Endothelial cell of umbilical vein (primary cell): ENCODE measurements at regions not wholly inside any gene's neighbourhood (a gene's known extent, or its start where the extent isn't known, plus 50 kb on each side); places are given as distances from the start of the nearest gene placed in this dataset.

Source experiments
- GATA2 ChIP-seq: IDR thresholded peaks from 2 replicates; pipeline ENCODE4 v1.7.0; 2011; ENCODE audit warnings: low read depth, mild to moderate bottlenecking, moderate library complexity, mixed read lengths, low read length; ENCODE audit not compliant: insufficient read length, insufficient read depth
- POLR2A ChIP-seq: IDR thresholded peaks from 2 replicates; pipeline ENCODE4 v1.6.1; 2012; ENCODE audit warnings: low read depth, mild to moderate bottlenecking, control low read depth, low read length
- POLR2AphosphoS5 ChIP-seq: IDR thresholded peaks from 2 replicates; pipeline ENCODE4 v1.6.1; 2012; ENCODE audit warnings: low read depth, mild to moderate bottlenecking, control low read depth, low read length, moderate library complexity; ENCODE audit not compliant: insufficient read depth
- TF ChIP-seq, protein P1 (sequence below): IDR thresholded peaks from 2 replicates; pipeline ENCODE4 v1.6.1; 2011; ENCODE audit not compliant: insufficient read depth, insufficient read length
- TF ChIP-seq, protein P2 (sequence below), 2 donors: IDR thresholded peaks; 1 replicate in 1 of 2; 2 replicates in 1 of 2; pipeline ENCODE4 v1.5.1; 2011; ENCODE audit warnings: low read length in 2 of 2, mild to moderate bottlenecking in 2 of 2, moderate library complexity in 2 of 2, control low read depth in 1 of 2, inconsistent platforms in 1 of 2, low read depth in 1 of 2; ENCODE audit not compliant: insufficient read depth in 1 of 2; ENCODE audit errors: extremely low read depth in 1 of 2

- TF ChIP-seq, protein P1, sequence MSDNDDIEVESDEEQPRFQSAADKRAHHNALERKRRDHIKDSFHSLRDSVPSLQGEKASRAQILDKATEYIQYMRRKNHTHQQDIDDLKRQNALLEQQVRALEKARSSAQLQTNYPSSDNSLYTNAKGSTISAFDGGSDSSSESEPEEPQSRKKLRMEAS = no peak
- TF ChIP-seq, protein P2, sequence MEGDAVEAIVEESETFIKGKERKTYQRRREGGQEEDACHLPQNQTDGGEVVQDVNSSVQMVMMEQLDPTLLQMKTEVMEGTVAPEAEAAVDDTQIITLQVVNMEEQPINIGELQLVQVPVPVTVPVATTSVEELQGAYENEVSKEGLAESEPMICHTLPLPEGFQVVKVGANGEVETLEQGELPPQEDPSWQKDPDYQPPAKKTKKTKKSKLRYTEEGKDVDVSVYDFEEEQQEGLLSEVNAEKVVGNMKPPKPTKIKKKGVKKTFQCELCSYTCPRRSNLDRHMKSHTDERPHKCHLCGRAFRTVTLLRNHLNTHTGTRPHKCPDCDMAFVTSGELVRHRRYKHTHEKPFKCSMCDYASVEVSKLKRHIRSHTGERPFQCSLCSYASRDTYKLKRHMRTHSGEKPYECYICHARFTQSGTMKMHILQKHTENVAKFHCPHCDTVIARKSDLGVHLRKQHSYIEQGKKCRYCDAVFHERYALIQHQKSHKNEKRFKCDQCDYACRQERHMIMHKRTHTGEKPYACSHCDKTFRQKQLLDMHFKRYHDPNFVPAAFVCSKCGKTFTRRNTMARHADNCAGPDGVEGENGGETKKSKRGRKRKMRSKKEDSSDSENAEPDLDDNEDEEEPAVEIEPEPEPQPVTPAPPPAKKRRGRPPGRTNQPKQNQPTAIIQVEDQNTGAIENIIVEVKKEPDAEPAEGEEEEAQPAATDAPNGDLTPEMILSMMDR (IDR thresholded peaks at IDR 0.05; ENCODE audit: extremely low read depth in 1 of 2, insufficient read depth in 1 of 2, low read depth in 1 of 2, low read length in 2 of 2) = no peak
- TF ChIP-seq GATA2 (no peak), POLR2A (no peak), POLR2AphosphoS5 (no peak)
Measured at GRCh38 chr5:98016771-98017170, 756.7 kb upstream of the RGMB start.
